PC-9 (cell line): ENCODE measurements at regions not wholly inside any gene's neighbourhood (a gene's known extent, or its start where the extent isn't known, plus 50 kb on each side); places are given as distances from the start of the nearest gene placed in this dataset.

ENCODE experiments used
- EZH2 ChIP-seq: fragments of 200-600 bp; sonication (generic); IDR thresholded peaks from 2 replicates; pipeline ENCODE4 v1.8.0; 2017; ENCODE audit warnings: antibody characterized with exemption, low read depth
- TF ChIP-seq, protein P1 (sequence below): fragments of 200-600 bp; sonication (generic); conservative IDR thresholded peaks from 2 replicates; pipeline ENCODE4 v1.6.1; 2017; ENCODE audit warnings: mixed run types, antibody characterized with exemption, mild to moderate bottlenecking, moderate library complexity

GRCh38 chr2:219946021-219946420 is 318.6 kb downstream of the SLC4A3 start:
- TF ChIP-seq, protein P1, sequence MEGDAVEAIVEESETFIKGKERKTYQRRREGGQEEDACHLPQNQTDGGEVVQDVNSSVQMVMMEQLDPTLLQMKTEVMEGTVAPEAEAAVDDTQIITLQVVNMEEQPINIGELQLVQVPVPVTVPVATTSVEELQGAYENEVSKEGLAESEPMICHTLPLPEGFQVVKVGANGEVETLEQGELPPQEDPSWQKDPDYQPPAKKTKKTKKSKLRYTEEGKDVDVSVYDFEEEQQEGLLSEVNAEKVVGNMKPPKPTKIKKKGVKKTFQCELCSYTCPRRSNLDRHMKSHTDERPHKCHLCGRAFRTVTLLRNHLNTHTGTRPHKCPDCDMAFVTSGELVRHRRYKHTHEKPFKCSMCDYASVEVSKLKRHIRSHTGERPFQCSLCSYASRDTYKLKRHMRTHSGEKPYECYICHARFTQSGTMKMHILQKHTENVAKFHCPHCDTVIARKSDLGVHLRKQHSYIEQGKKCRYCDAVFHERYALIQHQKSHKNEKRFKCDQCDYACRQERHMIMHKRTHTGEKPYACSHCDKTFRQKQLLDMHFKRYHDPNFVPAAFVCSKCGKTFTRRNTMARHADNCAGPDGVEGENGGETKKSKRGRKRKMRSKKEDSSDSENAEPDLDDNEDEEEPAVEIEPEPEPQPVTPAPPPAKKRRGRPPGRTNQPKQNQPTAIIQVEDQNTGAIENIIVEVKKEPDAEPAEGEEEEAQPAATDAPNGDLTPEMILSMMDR, result no peak
- no peak for TF ChIP-seq EZH2
